K562 (cell line): ENCODE measurements at regions not wholly inside any gene's neighbourhood (a gene's known extent, or its start where the extent isn't known, plus 50 kb on each side); places are given as distances from the start of the nearest gene placed in this dataset.

Experiments
- ATAC-seq: fragments of 200-7000 bp; cut with Tn5 transposase; 3 replicates; pipeline ENCODE4 v1.9.1; 2020; ENCODE audit warnings: moderate library complexity
- BruUV-seq: library from RNA; stranded (reverse); fragments of 400-500 nt; replicated peaks from 2 replicates; lab custom pipeline; 2021; lab: Mats Ljungman, UMichigan
- CTCF ChIA-PET: fragments of 300-600 bp; formaldehyde crosslinking; extraction: SDS; loops from one replicate; lab custom pipeline; 2021; ENCODE audit warnings: low intra/inter-chr PET ratio; lab: Yijun Ruan, JAX
- POLR2A ChIA-PET: fragments of 300-600, 350-650 bp; sonication (Branson Sonifier 250); formaldehyde crosslinking; extraction: SDS; loops from one replicate; lab custom pipeline; 2021; ENCODE audit warnings: antibody characterized with exemption, inconsistent platforms; lab: Yijun Ruan, JAX
- DNase-seq, 4 experiments: peaks; one replicate each; pipeline versions ENCODE4 v3.0.0 to v3.0.0-alpha.2; 2011 to 2018; ENCODE audit warnings: low spot score in 3 of 4, mixed read lengths in 3 of 4; ENCODE audit errors: extremely low read depth in 1 of 4
- FAIRE-seq: peaks from 2 replicates; lab custom pipeline; 2011; peaks lifted over from hg19 to GRCh38; lab: Jason Lieb, UNC
- H2AFZ ChIP-seq: 2 replicates; pipeline ENCODE4 v1.6.0; 2011; ENCODE audit warnings: low read depth, low read length, control low read depth, inconsistent platforms
- H3K27ac ChIP-seq: fragments of 200-600 bp; 3 replicates; pipeline ENCODE4 v1.8.0; 2011; ENCODE audit warnings: low read depth, mild to moderate bottlenecking, control low read depth, inconsistent platforms, low read length, moderate library complexity, mixed read lengths; ENCODE audit errors: extremely low read depth
- H3K27me3 ChIP-seq, 2 experiments: fragments of 300-600 bp in 1 of 2; 2 replicates in 1 of 2; 3 replicates in 1 of 2; pipeline versions ENCODE4 v1.6.0 to v1.8.0; 2011; ENCODE audit warnings: inconsistent platforms in 2 of 2, low read length in 2 of 2, mild to moderate bottlenecking in 1 of 2, mixed read lengths in 1 of 2, moderate library complexity in 1 of 2; ENCODE audit not compliant: control insufficient read depth in 2 of 2, insufficient read depth in 2 of 2
- H3K36me3 ChIP-seq: fragments of 300-600 bp; 3 replicates; pipeline ENCODE4 v1.8.0; 2011; ENCODE audit warnings: mild to moderate bottlenecking, low read length, inconsistent platforms; ENCODE audit not compliant: control insufficient read depth, insufficient read depth
- H3K4me1 ChIP-seq, 2 experiments: fragments of 200-600 bp in 1 of 2; replicated peaks in 1 of 2; 2 replicates in 1 of 2; 3 replicates in 1 of 2; pipeline versions ENCODE4 v1.5.1 to v1.8.0; 2011; ENCODE audit warnings: inconsistent platforms in 2 of 2, low read length in 2 of 2, mild to moderate bottlenecking in 1 of 2, mixed read lengths in 1 of 2, moderate library complexity in 1 of 2; ENCODE audit not compliant: control insufficient read depth in 2 of 2, insufficient read depth in 2 of 2
- H3K4me2 ChIP-seq: 2 replicates; pipeline ENCODE4 v1.6.1; 2011; ENCODE audit warnings: low read length, control low read depth, inconsistent platforms, mixed read lengths; ENCODE audit not compliant: insufficient read depth
- H3K4me3 ChIP-seq: fragments of 200-600 bp; sonication (generic), shearing (Covaris generic); 2 replicates; pipeline ENCODE4 v1.5.1; 2016; ENCODE audit warnings: control low read depth, inconsistent platforms
- H3K79me2 ChIP-seq: fragments of 200-600 bp; 3 replicates; pipeline ENCODE4 v1.8.0; 2011; ENCODE audit warnings: low read length, inconsistent platforms; ENCODE audit not compliant: control insufficient read depth, insufficient read depth
- H3K9ac ChIP-seq, 2 experiments: 2 replicates each; pipeline versions ENCODE4 v1.6.0 to v1.6.1; 2011; ENCODE audit warnings: low read depth in 2 of 2, low read length in 2 of 2, control low read depth in 1 of 2, inconsistent platforms in 1 of 2, mild to moderate bottlenecking in 1 of 2, mixed read lengths in 1 of 2; ENCODE audit not compliant: insufficient read depth in 1 of 2
- H3K9me1 ChIP-seq: one replicate; pipeline ENCODE4 v1.6.0; 2011; ENCODE audit warnings: inconsistent platforms, mild to moderate bottlenecking, low read length, moderate library complexity; ENCODE audit not compliant: control insufficient read depth, insufficient read depth
- H3K9me3 ChIP-seq: replicated peaks from 2 replicates; pipeline ENCODE4 v1.5.1; 2011; ENCODE audit warnings: low read depth, low read length, inconsistent platforms; ENCODE audit not compliant: control insufficient read depth, insufficient read depth
- H4K20me1 ChIP-seq: replicated peaks from 2 replicates; pipeline ENCODE4 v1.6.1; 2011; ENCODE audit warnings: low read length, inconsistent platforms, mixed read lengths; ENCODE audit not compliant: control insufficient read depth, insufficient read depth
- ATF4 ChIP-seq: fragments of 450-650 bp; formaldehyde crosslinking; IDR thresholded peaks from 2 replicates; pipeline ENCODE4 v1.4.0; 2022; ENCODE audit warnings: mild to moderate bottlenecking, moderate library complexity
- CBX3 ChIP-seq, 2 experiments: IDR thresholded peaks; 1 replicate in 1 of 2; 2 replicates in 1 of 2; pipeline ENCODE4 v1.6.1; 2012; ENCODE audit warnings: inconsistent platforms in 2 of 2, low read length in 2 of 2, borderline replicate concordance in 1 of 2, control low read depth in 1 of 2
- HDAC1 ChIP-seq, 2 experiments: fragments of 450-650 bp; IDR thresholded peaks; 2 replicates each; pipeline ENCODE4 v1.6.1; 2016 to 2017; ENCODE audit warnings: inconsistent platforms in 1 of 2, mild to moderate bottlenecking in 1 of 2, moderate library complexity in 1 of 2
- KDM2B ChIP-seq: fragments of 250-450 bp; sonication (Bioruptor Pico); IDR thresholded peaks from 2 replicates; pipeline ENCODE4 v1.8.0; 2021; ENCODE audit warnings: mild to moderate bottlenecking, moderate library complexity
- MAFF ChIP-seq: IDR thresholded peaks from 2 replicates; pipeline ENCODE4 v1.6.1; 2012; ENCODE audit warnings: low read length, improper control_type of control experiment
- MCM7 ChIP-seq, 2 experiments: fragments of 450-650 bp; IDR thresholded peaks; 2 replicates each; pipeline ENCODE4 v1.6.1; 2016 to 2018
- MEIS2 ChIP-seq: fragments of 450-650 bp; IDR thresholded peaks from 2 replicates; pipeline ENCODE4 v1.6.1; 2014; ENCODE audit warnings: mild to moderate bottlenecking; ENCODE audit not compliant: partially characterized antibody
- NRF1 ChIP-seq, 2 experiments: fragments of 450-650 bp; IDR thresholded peaks in 1 of 2; conservative IDR thresholded peaks in 1 of 2; 2 replicates each; pipeline ENCODE4 v1.6.1; 2014; ENCODE audit warnings: mild to moderate bottlenecking in 2 of 2
- POLR2AphosphoS5 ChIP-seq: IDR thresholded peaks from 2 replicates; pipeline ENCODE4 v1.6.1; 2011; ENCODE audit warnings: mild to moderate bottlenecking, low read depth, low read length, moderate library complexity; ENCODE audit not compliant: control insufficient read depth, insufficient read depth
- RFX5 ChIP-seq: IDR thresholded peaks from 2 replicates; pipeline ENCODE4 v1.6.1; 2011; ENCODE audit warnings: low read depth, mild to moderate bottlenecking, improper control_type of control experiment, low read length
- SMC3 ChIP-seq: conservative IDR thresholded peaks from 2 replicates; pipeline ENCODE4 v1.6.1; 2011; ENCODE audit warnings: low read depth, low read length, improper control_type of control experiment; ENCODE audit not compliant: insufficient read depth
- ZBTB7A ChIP-seq: IDR thresholded peaks from 2 replicates; pipeline ENCODE4 v1.6.1; 2011; ENCODE audit warnings: low read depth, mild to moderate bottlenecking, low read length, moderate library complexity, borderline replicate concordance; ENCODE audit not compliant: control insufficient read depth
- ZNF143 ChIP-seq: sonication (generic); formaldehyde crosslinking; IDR thresholded peaks from 2 replicates; pipeline ENCODE4 v1.9.0; 2022; ENCODE audit warnings: mild to moderate bottlenecking, missing genetic modification reagents
- ZNF717 ChIP-seq: fragments of 250-450 bp; sonication (Bioruptor Pico); IDR thresholded peaks from 2 replicates; pipeline ENCODE4 v1.5.0; 2021
- WGBS: fragments of 100-300 bp; shearing (Covaris generic); methylation state at CpG from one replicate; pipeline ENCODE4 v1.1.6; 2016; ENCODE audit warnings: low coverage, mixed read lengths; ENCODE audit not compliant: insufficient coverage; ENCODE audit errors: missing lambda C conversion rate; 5-methylcytosine and 5-hydroxymethylcytosine counted together
- in situ Hi-C: fragments of 300-500 bp; cut with MboI; formaldehyde crosslinking; loops from 4 replicates; pipeline ENCODE4 v1.15.0; 2018; ENCODE audit warnings: inconsistent platforms, mixed read lengths
- intact Hi-C: fragments of 100-400 bp; cut with micrococcal nuclease; formaldehyde crosslinking; loops from 2 replicates; pipeline ENCODE4 v1.14.2; 2022
- TF ChIP-seq, protein P1 (sequence below): sonication (generic); formaldehyde crosslinking; IDR thresholded peaks from 2 replicates; pipeline ENCODE4 v1.8.0; 2023; ENCODE audit warnings: mild to moderate bottlenecking, missing genetic modification reagents
- TF ChIP-seq, protein P2 (sequence below): IDR thresholded peaks from 2 replicates; pipeline ENCODE4 v1.6.1; 2011; ENCODE audit warnings: borderline replicate concordance, low read depth, mild to moderate bottlenecking, moderate library complexity, low read length; ENCODE audit not compliant: insufficient read depth, poor library complexity, severe bottlenecking

DNA sequence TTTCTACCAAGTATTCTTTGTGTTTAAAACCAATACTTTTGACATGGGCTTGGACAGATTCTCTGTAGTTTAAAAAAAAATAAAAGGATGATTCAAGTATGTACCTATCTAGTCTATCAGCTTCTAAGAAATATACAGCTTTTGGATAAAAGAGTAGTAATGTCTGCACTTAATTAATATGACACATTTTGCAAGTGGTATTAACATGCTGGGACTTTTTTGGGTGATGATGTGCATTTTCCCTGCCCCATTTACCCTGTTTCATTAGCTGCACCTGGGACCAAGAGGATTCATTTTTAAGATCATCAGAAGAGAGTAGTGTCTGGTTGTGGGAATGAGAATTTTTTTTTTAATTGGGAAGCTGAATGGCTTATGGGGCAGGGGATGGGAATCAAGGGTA is 236.2 kb upstream of the KLF14 start (continued):
- TF ChIP-seq ZBTB7A, result no peak

DNA sequence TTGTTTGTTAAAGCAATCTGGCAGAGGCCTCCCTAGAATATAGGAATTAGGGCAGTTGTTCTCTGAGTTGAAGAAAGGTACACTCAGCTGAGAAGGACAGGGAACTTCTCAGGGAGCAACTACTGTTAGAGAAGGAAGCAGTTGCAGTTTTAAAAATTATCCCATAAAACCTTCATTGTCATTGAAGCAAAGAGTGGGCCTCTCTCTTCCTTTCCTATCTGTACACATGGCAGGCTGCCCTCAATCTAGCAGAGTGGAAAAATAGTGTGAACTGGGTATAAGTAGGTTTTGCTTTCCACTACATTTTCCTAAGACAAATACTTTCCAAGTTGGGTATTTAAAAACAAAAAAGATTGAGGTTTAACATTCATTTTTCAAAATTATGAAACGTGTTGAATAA is 236.7 kb upstream of the KLF14 start:
- BruUV-seq, result no TSS peak
- FAIRE-seq (no peak), ATAC-seq (peak; percentile 32; the same call in 1 of the 3 replicates), DNase-seq (no peak)
- intact Hi-C loops, result no loop called here
- Histone ChIP-seq H3K79me2 (no peaks in the 10 kb centered on the region), H3K9me3 (peaks cover 2% of the 10 kb centered on the region; the same call in 1 of the 2 replicates), H4K20me1 (no peaks in the 10 kb centered on the region), H2AFZ (no peak overlapping the region), H3K9ac (no peak overlapping the region), H3K36me3 (no peaks in the 10 kb centered on the region), H3K27me3 (no peaks in the 10 kb centered on the region), H3K27ac (no peak overlapping the region), H3K4me2 (no peak overlapping the region), H3K4me1 (no peaks in the 10 kb centered on the region; a peak in 1 of 5 replicates), H3K9me1 (no peaks in the 10 kb centered on the region), H3K4me3 (no peak overlapping the region)
- ChIA-PET CTCF (interaction anchor here (0.7 kb wide), 1 partner anchor 78 kb away, joined by 3 read pairs; no protein-coding TSS in a partner anchor), POLR2A (interaction anchor here (0.6 to 1.3 kb wide), 3 partner anchors 9 to 185 kb away, joined by 3 to 5 read pairs (median 3); no protein-coding TSS in a partner anchor)
- WGBS, result 15% methylated on average over 1 of the region's 1 CpG
- in situ Hi-C loops, result no loop called here
- TF ChIP-seq MEIS2 (no peak), MCM7 (IDR thresholded peaks at IDR 0.05) (no peak), ZNF143 (CRISPR knock-in tag) (no peak), MAFF (no peak), RFX5 (no peak), CBX3 (IDR thresholded peaks at IDR 0.05; ENCODE audit: borderline replicate concordance in 1 of 2, low read length in 2 of 2) (no peak), NRF1 (conservative IDR thresholded peaks at IDR 0.05 in 1 of 2, IDR thresholded peaks at IDR 0.05 in 1 of 2) (no peak), SMC3 (no peak), KDM2B (no peak), ZNF717 (CRISPR knock-in tag) (no peak), POLR2AphosphoS5 (no peak), ATF4 (no peak), HDAC1 (IDR thresholded peaks at IDR 0.05) (no peak)
- TF ChIP-seq, protein P1, sequence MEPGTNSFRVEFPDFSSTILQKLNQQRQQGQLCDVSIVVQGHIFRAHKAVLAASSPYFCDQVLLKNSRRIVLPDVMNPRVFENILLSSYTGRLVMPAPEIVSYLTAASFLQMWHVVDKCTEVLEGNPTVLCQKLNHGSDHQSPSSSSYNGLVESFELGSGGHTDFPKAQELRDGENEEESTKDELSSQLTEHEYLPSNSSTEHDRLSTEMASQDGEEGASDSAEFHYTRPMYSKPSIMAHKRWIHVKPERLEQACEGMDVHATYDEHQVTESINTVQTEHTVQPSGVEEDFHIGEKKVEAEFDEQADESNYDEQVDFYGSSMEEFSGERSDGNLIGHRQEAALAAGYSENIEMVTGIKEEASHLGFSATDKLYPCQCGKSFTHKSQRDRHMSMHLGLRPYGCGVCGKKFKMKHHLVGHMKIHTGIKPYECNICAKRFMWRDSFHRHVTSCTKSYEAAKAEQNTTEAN, result no peak
- TF ChIP-seq, protein P2, sequence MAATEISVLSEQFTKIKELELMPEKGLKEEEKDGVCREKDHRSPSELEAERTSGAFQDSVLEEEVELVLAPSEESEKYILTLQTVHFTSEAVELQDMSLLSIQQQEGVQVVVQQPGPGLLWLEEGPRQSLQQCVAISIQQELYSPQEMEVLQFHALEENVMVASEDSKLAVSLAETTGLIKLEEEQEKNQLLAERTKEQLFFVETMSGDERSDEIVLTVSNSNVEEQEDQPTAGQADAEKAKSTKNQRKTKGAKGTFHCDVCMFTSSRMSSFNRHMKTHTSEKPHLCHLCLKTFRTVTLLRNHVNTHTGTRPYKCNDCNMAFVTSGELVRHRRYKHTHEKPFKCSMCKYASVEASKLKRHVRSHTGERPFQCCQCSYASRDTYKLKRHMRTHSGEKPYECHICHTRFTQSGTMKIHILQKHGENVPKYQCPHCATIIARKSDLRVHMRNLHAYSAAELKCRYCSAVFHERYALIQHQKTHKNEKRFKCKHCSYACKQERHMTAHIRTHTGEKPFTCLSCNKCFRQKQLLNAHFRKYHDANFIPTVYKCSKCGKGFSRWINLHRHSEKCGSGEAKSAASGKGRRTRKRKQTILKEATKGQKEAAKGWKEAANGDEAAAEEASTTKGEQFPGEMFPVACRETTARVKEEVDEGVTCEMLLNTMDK, result no peak
